Esophagus squamous epithelium (tissue), 4 donors: ENCODE measurements at regions not wholly inside any gene's neighbourhood (a gene's known extent, or its start where the extent isn't known, plus 50 kb on each side); places are given as distances from the start of the nearest gene placed in this dataset.

Experiments used
- POLR2A ChIP-seq, 4 donors: fragments of 450-650 bp; IDR thresholded peaks; one replicate each; pipeline ENCODE4 v1.6.1; 2017; ENCODE audit warnings: antibody characterized with exemption in 4 of 4, mild to moderate bottlenecking in 4 of 4, moderate library complexity in 3 of 4
- TF ChIP-seq, protein P1 (sequence below), 6 experiments: fragments of 450-650 bp in 4 of 6; fragments of 200-600 bp in 2 of 6; sonication (generic) in 2 of 6; IDR thresholded peaks; one replicate each; pipeline ENCODE4 v1.5.1; 2016 to 2019; ENCODE audit warnings: antibody characterized with exemption in 6 of 6, mild to moderate bottlenecking in 4 of 6, moderate library complexity in 4 of 6

DNA sequence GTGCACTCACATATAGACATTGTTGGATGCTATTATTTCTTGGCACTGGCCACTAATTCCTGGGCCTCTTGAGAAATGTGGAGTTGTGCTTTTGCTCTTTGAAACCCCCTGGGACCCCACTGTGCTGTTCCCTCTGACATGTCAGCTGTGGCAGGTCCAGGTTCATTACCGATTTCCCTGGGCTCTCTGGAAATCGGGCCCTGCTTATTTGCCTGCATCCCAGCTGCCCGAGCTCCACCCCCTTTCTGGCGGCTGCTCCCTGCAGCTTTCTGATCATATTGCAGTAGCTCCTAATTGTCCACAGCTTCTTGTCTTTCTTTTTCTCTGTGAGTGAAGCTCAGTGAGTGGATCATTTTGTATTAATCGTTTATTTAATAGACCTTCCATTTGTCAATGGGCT is 183.7 kb upstream of the FAM78B start:
- TF ChIP-seq, protein P1, sequence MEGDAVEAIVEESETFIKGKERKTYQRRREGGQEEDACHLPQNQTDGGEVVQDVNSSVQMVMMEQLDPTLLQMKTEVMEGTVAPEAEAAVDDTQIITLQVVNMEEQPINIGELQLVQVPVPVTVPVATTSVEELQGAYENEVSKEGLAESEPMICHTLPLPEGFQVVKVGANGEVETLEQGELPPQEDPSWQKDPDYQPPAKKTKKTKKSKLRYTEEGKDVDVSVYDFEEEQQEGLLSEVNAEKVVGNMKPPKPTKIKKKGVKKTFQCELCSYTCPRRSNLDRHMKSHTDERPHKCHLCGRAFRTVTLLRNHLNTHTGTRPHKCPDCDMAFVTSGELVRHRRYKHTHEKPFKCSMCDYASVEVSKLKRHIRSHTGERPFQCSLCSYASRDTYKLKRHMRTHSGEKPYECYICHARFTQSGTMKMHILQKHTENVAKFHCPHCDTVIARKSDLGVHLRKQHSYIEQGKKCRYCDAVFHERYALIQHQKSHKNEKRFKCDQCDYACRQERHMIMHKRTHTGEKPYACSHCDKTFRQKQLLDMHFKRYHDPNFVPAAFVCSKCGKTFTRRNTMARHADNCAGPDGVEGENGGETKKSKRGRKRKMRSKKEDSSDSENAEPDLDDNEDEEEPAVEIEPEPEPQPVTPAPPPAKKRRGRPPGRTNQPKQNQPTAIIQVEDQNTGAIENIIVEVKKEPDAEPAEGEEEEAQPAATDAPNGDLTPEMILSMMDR (IDR thresholded peaks at IDR 0.05) = no peak
- TF ChIP-seq POLR2A (IDR thresholded peaks at IDR 0.05) = no peak
